NCI-H146 (cell line): ENCODE measurements at regions not wholly inside any gene's neighbourhood (a gene's known extent, or its start where the extent isn't known, plus 50 kb on each side); places are given as distances from the start of the nearest gene placed in this dataset.
"Not testable (repeated sequence)": the region's sequence is repeated elsewhere in the genome, so short reads cannot be mapped to it uniquely, and the experiment has no call there.

Experiments
- DNase-seq: peaks from one replicate; lab custom pipeline; 2025; lab: John Stamatoyannopoulos, UW

- no peak for DNase-seq
These were observed 255.3 kb upstream of the GJE1 start for GRCh38 chr6:141877275-141877983.

DNA sequence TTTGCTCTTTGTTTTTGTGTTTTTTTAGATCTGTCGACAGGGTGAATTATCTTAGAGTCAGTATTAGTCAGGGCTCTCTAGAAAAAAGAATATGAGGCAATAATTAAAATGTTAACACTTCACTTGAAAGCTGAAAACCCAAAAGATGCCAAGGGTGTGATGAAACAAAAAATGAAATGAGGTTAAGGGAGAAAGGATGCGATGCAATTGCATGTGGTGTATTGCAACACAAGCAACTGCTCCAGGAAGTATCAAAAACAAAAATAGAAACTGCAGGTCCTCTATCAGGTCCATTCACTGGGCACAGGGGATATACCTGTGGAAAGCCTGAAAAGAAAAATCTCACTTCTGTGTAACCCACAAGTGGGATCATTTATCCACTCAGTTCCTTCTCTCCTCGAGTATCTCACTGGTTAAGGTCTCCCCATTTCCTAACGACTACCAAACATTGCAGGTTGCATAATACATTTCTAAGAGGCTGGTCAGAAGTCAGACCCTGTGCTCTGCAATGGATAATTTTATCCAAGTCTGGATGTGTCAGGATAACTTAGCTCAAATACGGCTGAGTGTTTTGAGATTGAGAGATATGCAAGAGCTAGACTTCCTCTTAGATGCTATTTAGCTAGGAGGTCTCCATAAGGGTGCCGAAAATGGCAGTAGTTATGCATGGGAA is 257.7 kb upstream of the GJE1 start:
- DNase-seq: no peak

GRCh38 chr6:141869509-141869908 is 263.2 kb upstream of the GJE1 start:
- not testable (repeated sequence) for DNase-seq

GRCh38 chr6:141867767-141868166 is 265.0 kb upstream of the GJE1 start:
- no peak for DNase-seq

GRCh38 chr6:141866731-141867497 is 265.8 kb upstream of the GJE1 start:
- no peak for DNase-seq

DNA sequence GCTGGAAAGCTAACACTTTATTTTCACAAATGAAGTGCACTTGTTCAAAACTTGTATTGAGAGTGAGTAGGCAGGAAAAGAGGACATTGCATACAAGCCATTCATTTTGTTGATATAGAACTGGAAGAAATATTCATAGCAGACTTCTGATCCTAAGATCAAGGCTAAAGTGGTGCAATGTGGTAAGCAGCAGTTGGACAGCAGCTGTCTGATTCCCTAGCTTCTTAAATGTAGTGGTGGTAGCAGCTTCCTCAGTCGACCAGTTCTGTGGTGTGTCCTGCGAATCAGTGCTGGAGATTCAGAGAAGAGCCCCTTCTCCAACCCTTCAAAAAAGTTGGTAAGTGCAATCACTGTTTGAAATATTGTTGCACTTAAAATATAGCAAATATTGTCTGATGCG is 281.7 kb upstream of the GJE1 start:
- no peak for DNase-seq

GRCh38 chr6:141848029-141848890 is 284.5 kb upstream of the GJE1 start:
- DNase-seq: no peak

GRCh38 chr6:141846639-141847038 is 286.1 kb upstream of the GJE1 start:
- no peak for DNase-seq

DNA sequence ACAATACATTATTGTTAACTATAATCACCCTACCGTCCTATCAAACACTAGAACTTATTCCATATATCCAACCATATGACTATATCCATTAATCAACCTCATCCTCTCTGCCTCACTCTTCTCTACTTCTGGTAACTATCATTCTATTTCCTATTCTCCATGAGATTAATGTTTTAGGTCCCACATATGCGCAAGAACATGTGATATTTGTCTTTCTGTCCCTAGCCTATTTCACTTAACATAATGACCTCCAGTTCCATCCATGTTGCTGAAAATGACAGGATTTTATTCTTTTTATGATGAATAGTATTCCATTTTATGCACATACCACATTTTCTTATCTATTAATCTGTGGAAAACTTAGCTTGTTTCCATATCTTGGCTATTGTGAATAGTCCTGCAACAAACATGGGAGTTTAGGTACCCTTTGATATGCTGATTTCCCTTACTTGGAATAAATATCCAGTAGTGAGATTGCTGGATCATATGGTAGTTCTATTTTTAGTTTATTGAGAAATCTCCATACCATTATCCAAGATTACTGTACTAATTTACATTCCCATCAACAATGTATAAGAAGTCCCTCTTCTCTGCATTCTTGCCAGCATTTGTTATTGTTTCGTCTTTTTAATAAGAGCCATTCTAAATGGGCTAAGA is 289.4 kb upstream of the GJE1 start:
- DNase-seq: no peak

GRCh38 chr6:141833001-141833655 is 299.6 kb upstream of the GJE1 start:
- no peak for DNase-seq

GRCh38 chr6:141830530-141830929 is 302.2 kb upstream of the GJE1 start:
- DNase-seq: no peak

- no peak for DNase-seq
These were observed 303.0 kb upstream of the GJE1 start for GRCh38 chr6:141829566-141830360.

DNA sequence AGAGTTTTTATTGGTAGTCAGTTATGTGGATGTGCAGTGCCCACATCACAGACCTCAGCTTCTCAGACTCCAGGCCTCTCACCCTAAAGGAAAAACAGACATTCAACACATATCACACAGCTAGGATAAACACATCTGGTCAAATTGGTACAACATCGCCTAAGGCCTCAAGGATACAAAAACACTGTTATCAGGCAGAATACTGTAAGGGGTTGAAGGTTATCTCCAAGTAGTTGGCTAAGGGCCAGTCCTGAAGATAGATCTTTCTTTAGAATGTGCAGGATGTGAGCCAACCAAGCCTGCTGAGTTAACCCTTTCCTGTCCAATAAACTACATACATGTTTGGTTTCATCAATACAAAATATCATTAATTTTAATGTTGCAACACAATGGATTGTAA is 308.4 kb upstream of the GJE1 start:
- no peak for DNase-seq

- DNase-seq: peak; percentile 43
These were observed 317.7 kb upstream of the GJE1 start for GRCh38 chr6:141815039-141815438.

- DNase-seq: no peak
These were observed 322.8 kb upstream of the GJE1 start for GRCh38 chr6:141809901-141810300.

DNA sequence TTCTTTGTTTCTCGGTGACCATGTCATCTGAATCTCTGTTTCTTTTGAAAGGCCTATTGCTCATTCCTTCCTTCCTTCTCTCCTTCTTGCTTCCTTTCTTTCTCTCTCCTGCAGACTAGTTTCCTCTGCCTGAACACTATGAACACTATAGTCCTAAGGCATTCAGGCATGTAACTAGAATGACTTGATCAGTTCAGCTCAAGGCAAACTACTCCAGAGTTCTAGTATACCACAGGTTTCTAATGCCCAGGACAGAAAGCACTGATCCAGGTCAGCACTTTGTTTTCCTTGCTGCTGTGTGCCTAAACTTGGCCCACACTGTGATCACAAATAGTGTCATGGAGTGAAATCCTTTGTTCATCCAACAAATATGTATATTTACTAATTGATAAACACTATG is 324.1 kb upstream of the GJE1 start:
- DNase-seq: no peak

DNA sequence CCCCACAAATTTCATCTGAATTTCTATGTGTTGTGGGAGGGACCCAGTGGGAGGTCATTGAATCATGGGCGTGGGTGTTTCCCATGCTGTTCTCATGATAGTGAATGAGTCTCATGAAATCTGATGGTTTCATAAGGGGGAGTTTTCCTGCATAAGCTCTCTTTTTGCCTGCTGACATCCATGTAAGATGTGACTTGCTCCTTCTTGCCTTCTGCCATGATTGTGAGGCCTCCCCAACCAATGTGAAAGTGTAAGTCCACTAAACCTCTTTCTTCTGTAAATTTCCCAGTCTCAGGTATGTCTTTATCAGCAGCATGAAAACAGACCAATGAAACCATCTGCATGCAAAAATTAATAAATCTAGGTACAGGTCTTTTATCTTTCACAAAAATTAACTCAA is 331.8 kb upstream of the GJE1 start:
- not testable (repeated sequence) for DNase-seq

DNA sequence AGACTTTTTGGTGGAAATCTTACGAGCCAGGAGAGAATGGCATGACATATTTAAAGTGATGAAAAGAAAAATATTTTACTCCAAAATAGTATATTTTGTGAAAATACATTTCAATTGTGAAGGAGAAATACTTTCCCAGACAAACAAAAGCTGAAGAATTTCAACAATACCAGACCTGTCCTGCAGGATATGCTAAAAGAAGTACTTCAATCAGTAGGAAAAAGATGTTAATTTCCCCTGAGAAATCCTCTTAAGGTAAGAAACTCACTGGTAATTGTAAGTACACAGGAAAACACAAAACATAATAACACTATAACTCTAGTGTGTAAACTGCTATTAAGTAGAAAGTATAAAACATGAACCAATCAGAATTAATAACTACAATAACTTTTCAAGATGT is 341.8 kb upstream of the GJE1 start:
- DNase-seq: no peak

- DNase-seq: no peak
These were observed 344.6 kb upstream of the GJE1 start for GRCh38 chr6:141788096-141788495.

GRCh38 chr6:141783585-141783984 is 349.1 kb upstream of the GJE1 start:
- no peak for DNase-seq
